Cardiac fibroblast (primary cell): ENCODE measurements at regions not wholly inside any gene's neighbourhood (a gene's known extent, or its start where the extent isn't known, plus 50 kb on each side); places are given as distances from the start of the nearest gene placed in this dataset.
"Not testable (repeated sequence)": the region's sequence is repeated elsewhere in the genome, so short reads cannot be mapped to it uniquely, and the experiment has no call there.

ENCODE experiments used
- DNase-seq, 2 donors: peaks; one replicate each; pipeline versions ENCODE4 v3.0.0 to v3.0.0-alpha.2; 2010; ENCODE audit warnings: low read depth in 2 of 2
- H3K4me3 ChIP-seq, 2 donors: replicated peaks in 1 of 2; 1 replicate in 1 of 2; 2 replicates in 1 of 2; pipeline ENCODE4 v1.5.1; 2011; ENCODE audit warnings: low read depth in 2 of 2, low read length in 2 of 2, mild to moderate bottlenecking in 2 of 2, moderate library complexity in 1 of 2
- CTCF ChIP-seq: IDR thresholded peaks from one replicate; pipeline ENCODE4 v1.5.1; 2011; ENCODE audit warnings: low read depth, mild to moderate bottlenecking, low read length, inconsistent platforms

GRCh38 chr2:101627285-101628029, 70.0 kb upstream of the MAP4K4 start:
- DNase-seq: no peak
- TF ChIP-seq CTCF: no peak
- no peak overlapping the region for H3K4me3 ChIP-seq

DNA sequence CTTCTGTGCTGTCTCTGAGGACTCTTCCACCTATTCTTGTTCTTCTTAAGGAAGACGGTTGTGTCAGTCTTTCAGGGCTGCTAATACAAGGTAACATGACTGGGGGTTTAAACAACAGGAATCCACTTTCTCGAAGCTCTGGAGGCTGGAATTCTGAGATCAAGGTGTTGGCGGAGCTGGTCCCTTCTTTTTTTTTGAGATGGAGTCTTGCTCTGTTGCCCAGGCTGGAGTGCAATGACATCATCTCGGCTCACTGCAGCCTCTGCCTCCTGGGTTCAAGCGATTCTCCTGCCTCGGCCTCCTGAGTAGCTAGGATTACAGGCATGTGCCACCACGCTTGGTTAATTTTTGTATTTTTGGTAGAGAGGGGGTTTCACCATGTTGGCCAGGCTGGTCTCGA, 71.7 kb upstream of the MAP4K4 start:
- DNase-seq, H3K4me3 ChIP-seq: not testable (repeated sequence)

DNA sequence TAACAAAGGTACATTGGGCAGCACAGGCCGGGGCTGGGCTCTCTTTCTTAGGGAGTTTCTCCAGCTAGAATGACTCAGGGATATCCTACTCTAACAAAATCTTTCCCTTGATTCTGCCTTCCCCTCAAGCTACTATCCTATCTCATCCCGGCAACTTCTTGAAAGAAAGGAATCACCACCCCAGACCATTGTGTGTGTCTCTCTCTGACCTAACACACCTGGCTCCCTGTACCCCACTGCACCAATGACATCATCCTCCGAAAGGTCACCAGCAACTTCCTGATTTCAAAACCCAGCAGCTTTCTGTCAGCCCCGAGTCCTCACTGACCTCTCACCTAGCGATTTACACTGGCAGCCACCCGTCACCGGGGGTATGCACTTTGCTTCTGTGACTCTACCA, 72.1 kb upstream of the MAP4K4 start:
- no peak for DNase-seq
- TF ChIP-seq CTCF: no peak
- no peak overlapping the region for H3K4me3 ChIP-seq

DNA sequence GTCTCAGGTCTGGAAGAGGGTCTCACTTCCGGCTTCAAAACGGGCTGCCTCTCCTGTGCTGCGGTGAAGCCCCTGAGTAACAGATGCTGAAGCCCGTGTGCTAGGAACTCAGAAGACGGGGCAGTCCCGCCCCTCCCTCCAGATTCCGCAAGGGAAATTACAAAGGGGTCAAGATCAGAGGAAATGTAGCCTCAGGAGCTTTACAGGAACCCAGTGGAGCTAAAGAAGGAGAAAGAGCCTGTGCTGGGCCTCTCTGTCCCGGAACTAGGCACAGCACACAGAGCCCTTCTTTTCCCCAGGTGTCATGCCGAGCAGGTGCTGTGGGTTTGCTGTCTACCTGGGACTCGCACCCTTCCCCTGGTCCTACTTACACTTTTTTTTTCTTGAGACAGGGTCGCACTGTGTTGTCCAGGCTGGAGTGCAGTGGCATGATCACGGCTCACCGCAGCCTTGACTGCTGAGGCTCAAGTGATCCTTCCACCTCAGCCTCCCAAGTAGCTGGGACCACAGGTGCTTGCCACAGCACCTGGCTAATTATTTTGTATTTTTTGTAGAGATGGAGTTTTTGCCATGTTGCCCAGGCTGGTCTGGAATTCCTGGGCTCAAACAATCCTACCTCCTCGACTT, 72.7 kb upstream of the MAP4K4 start:
- no peak for TF ChIP-seq CTCF
- DNase-seq: no peak
- no peak overlapping the region for H3K4me3 ChIP-seq

- DNase-seq: no peak
- no peak overlapping the region for H3K4me3 ChIP-seq
- TF ChIP-seq CTCF: no peak
Measured at GRCh38 chr2:101623031-101623521, 74.4 kb upstream of the MAP4K4 start.

GRCh38 chr2:101622210-101623030, 75.1 kb upstream of the MAP4K4 start:
- no peak for DNase-seq
- no peak for TF ChIP-seq CTCF
- H3K4me3 ChIP-seq: no peak overlapping the region

DNA sequence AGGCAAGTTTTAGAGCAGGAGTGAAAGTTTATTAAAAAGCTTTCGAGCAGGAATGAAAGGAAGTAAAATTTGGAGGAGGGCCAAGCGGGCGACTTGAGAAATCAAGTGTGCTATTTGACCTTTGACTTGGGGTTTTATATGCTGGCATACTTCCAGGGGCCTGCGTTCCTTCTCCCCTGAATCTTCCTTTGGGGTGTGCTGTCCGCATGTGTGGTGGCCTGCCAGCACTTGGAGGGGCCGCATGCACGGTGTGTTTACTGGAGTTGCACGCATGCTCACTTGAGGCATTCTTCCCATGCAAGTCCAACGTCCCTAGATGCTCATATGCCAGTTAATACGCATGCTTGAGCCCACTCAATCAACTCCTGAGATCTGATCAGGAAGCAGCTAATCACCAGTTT, 78.3 kb upstream of the MAP4K4 start:
- H3K4me3 ChIP-seq: no peak overlapping the region
- peak; percentile 41 to 45 for DNase-seq
- no peak for TF ChIP-seq CTCF
